Activated T-cell treated with anti-CD3 and anti-CD28 coated beads for 24 hours (primary cell): ENCODE measurements at regions not wholly inside any gene's neighbourhood (a gene's known extent, or its start where the extent isn't known, plus 50 kb on each side); places are given as distances from the start of the nearest gene placed in this dataset.
"Not testable (repeated sequence)": the region's sequence is repeated elsewhere in the genome, so short reads cannot be mapped to it uniquely, and the experiment has no call there.

Source experiments
- DNase-seq: peaks from one replicate; pipeline ENCODE4 v3.0.0-alpha.2; 2020; ENCODE audit warnings: low read depth

DNA sequence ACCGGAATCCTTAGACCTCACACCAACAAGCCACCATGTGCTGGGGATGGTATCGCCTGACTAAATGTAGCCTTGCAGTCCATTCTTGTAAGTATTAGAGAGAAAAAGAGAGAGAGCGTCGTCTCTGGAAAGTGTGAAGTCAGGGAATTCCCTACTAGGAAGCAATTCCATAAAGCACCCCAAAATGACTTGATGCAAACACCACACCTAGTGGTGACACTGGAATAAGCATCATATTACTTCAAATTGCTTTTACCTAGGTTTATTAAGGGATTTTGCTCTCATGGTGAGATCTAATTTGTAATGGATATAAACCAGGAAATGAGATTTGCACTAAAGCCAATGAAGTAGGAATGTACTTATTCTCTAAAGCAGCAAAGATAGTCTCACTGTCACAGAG, 111.4 kb upstream of the METTL9 start:
- DNase-seq: not testable (repeated sequence)

- not testable (repeated sequence) for DNase-seq
These were observed 100.3 kb upstream of the METTL9 start for GRCh38 chr16:21499046-21499445.

DNA sequence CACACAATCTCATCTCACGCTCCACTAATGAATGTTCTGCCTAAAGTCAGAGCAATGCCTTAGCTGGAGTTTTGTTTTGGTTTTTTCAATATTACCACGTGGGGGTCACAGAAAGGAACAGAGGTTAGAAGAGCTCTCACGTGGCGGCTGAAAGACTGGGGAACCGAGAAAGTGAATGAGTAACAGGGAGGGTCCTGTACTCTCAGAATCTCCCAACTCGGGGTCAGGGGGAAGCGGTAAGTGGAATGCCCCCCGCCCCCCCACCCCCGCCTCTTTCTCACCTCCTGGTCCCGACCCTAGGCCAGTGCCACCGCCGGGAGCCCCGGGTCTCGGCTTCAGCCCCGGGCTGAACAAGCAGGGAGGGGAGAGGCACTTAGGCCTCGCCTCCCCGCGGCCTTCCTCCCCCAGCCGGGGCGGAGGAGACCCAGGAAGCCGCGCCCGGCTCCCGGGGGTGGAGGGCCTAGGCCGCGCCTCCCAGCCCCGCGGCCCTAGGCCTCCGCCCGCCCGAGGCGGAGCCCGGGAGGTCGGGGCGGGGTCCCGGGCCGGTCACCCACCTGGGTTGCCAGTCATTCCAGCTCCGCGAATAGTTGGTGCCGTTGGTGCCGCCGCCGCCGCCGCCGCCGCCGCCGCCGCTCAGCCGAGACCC, 98.0 kb upstream of the METTL9 start:
- peak; percentile 54 for DNase-seq

GRCh38 chr16:21501869-21502667, 97.3 kb upstream of the METTL9 start:
- peak; percentile 87 for DNase-seq

- not testable (repeated sequence) for DNase-seq
These were observed 95.8 kb upstream of the METTL9 start for GRCh38 chr16:21503574-21503920.

- DNase-seq: not testable (repeated sequence)
These were observed 95.2 kb upstream of the METTL9 start for GRCh38 chr16:21503941-21504832.

DNA sequence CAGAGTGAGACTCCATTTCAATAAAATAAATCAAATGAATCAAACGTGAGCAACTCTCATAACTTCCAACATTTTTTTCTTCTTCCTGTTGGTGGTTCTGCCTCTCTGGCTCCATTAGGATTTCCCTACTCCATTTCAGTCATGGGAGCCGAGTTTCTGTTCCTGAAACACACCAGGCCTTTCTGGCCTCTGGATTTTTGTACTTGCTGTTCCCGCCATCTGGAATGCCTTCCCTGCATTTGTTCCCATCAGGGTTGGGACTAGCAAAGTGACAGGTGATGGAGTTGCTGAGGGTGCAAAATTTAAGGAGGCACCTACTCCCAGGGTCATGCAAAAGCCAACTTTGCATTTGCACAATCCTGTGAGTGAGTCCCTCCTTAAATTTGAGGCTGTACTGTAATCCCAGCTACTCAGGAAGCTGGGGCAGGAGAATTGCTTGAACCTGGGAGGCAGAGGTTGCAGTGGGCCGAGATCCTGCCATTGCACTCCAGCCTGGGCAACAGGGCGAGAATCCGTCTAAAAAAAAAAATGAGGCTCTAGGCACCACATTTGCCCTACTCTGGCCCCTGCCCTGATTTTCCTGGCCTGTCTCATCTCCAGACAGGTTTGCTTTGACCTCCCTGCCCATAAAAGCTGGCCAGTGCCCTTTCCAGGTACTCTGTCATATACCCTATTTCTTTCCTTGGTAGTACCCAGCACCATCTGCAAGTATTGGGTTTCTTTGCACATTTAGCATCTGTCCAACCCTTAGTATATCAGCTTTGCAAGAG, 93.4 kb upstream of the METTL9 start:
- DNase-seq: not testable (repeated sequence)

GRCh38 chr16:21506857-21507456, 92.4 kb upstream of the METTL9 start:
- peak; percentile 34 for DNase-seq

- not testable (repeated sequence) for DNase-seq
These were observed 91.6 kb upstream of the METTL9 start for GRCh38 chr16:21507631-21508305.

- not testable (repeated sequence) for DNase-seq
These were observed 90.5 kb upstream of the METTL9 start for GRCh38 chr16:21508661-21509436.

- not testable (repeated sequence) for DNase-seq
These were observed 89.8 kb upstream of the METTL9 start for GRCh38 chr16:21509437-21510086.

- DNase-seq: not testable (repeated sequence)
These were observed 88.5 kb upstream of the METTL9 start for GRCh38 chr16:21510869-21511255.

GRCh38 chr16:21511315-21512210, 87.8 kb upstream of the METTL9 start:
- not testable (repeated sequence) for DNase-seq

DNA sequence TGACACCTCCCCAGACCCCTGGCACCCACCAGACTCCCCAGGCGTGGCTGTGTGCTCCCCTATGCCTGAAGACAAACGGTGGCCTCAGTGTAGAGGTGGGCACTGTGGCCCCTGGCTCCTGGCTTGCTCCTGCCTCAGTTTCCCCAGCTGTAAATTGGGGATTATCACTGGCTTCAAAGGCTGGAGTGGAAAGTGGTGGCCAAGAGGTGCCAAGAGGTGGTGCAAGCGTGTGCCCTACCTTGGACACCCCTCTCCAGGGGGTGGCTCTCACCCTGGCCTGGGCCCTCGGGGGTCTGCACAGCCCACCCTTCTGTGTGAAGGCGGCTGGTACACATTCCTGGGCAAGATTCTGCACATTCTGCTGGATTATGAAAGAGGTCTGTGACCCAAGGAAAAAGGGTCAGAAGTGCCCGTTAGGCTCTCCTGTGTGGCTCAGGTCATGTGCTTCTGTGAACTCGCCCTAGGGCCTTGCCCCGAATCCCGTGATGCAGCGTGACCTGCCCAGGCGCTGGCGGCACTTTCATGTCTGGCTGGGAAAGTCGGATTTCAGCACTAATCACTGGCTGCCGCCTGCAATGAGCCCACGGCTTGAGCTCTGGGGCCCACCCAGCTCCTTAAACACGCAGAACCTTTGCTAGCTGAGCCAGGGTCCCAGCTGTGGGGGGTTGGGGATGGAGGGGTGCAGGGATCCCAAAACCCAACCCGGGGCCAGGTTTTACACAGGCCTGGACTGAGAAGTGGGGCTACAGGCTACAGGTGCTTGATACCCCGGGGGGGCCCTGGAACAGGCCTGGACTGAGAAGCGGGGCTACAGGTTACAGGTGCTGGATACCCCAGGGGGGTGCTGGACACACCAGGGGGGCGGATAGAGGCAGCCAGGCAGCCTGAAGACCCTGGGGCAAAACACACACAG, 86.8 kb upstream of the METTL9 start:
- not testable (repeated sequence) for DNase-seq

DNA sequence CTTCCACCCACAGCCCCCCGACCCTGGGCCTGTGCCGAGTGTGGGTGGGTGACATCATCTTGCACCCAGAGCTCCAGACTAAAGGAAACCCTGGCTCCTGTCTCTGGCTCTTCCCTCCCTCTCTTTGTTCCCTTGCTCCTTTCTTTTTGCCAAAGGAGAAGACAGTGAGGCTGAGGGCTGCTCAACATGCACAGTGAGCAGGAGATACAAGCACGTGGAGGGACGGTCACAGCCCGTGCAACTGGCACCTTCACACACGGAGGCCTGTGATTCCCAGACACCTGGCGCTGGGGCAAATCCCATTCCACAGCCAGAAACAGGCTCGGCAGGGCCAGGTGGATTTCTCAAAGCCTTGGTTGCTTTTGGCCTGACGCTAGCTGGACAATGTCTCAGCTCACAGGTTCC, 86.0 kb upstream of the METTL9 start:
- not testable (repeated sequence) for DNase-seq

DNA sequence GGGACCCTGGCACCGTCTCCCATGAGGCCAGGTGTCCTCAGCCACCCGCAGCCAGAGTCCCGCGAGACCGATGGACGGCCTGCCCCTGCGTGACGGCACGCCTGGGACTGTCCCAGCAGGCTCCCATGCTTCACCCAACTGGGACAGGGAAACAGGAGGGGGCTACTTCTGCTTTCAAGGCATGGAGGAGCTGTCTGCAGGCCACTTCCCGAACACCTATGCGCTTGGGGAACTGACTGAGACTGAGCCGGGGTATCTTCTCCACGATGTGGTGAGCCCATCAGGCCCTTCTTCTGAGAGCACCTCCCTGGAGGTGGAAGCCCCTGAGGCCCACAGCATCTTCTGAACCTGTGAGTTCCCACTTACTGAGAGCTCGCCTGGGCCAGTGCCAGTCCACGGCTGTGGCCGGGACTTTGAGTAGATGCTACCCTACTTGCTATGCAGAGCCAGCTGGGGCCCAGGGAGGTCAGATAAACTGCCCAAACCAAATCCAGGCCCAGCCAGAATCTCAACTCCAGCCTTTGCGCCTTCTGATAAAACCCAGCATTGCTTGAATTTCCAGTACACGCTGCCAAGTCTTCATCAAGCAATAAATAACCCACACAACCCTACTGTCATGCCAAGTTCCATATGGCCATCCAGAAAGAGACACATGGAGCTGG, 85.4 kb upstream of the METTL9 start:
- DNase-seq: not testable (repeated sequence)

DNA sequence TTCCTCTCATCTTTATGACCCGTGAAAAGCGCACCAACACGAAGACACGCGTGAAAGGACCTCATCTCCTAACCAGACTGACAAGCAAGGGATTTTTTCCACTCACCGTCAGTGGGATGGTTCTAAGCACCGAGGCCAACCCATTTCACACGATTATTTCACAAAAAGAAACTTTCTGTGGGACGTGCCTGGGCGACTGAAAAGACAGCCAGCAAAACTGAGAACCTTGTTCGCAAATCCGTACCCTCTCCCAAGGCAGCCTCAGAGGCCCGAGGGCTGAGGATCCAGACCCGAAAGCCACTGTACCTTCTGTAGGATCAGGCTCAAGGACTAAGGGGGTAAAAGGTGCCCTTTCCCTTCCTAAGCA, 84.9 kb upstream of the METTL9 start:
- DNase-seq: not testable (repeated sequence)
